ENCODE measurements at regions not wholly inside any gene's neighbourhood (a gene's known extent, or its start where the extent isn't known, plus 50 kb on each side); places are given as distances from the start of the nearest gene placed in this dataset.

- Histone ChIP-seq H3K4me1 (ENCODE audit: insufficient read depth, low read length) (no peaks in the 10 kb centered on the region), H3K4me3 (ENCODE audit: insufficient read depth, low read length) (no peak overlapping the region), H3K27me3 (ENCODE audit: insufficient read depth, low read length) (no peaks in the 10 kb centered on the region), H4K20me1 (ENCODE audit: insufficient read depth, low read length) (no peaks in the 10 kb centered on the region), H3K4me2 (ENCODE audit: insufficient read depth, low read length) (no peak overlapping the region), H3K9me3 (ENCODE audit: low read depth, low read length) (peaks cover 4% of the 10 kb centered on the region), H3K79me2 (ENCODE audit: insufficient read depth, low read length) (no peaks in the 10 kb centered on the region), H2AFZ (ENCODE audit: low read length) (no peak overlapping the region), H3K27ac (ENCODE audit: low read depth, low read length) (no peak overlapping the region), H3K36me3 (ENCODE audit: insufficient read depth, low read length) (no peaks in the 10 kb centered on the region)
- no peak for DNase-seq (ENCODE audit: insufficient read length, low spot score, missing footprints)
- TF ChIP-seq CTCF (IDR thresholded peaks at IDR 0.05; ENCODE audit: extremely low read depth, low read depth, low read length), result no peak
These were observed 260.0 kb downstream of the EBLN2 start for GRCh38 chr3:73321286-73321999.

GRCh38 chr3:73324203-73325155 lies 263.0 kb downstream of the EBLN2 start:
- Histone ChIP-seq H3K79me2 (ENCODE audit: insufficient read depth, low read length) (no peaks in the 10 kb centered on the region), H3K36me3 (ENCODE audit: insufficient read depth, low read length) (no peaks in the 10 kb centered on the region), H3K27me3 (ENCODE audit: insufficient read depth, low read length) (peaks cover 3% of the 10 kb centered on the region), H3K4me1 (ENCODE audit: insufficient read depth, low read length) (no peaks in the 10 kb centered on the region), H3K4me3 (ENCODE audit: insufficient read depth, low read length) (no peak overlapping the region), H3K4me2 (ENCODE audit: insufficient read depth, low read length) (no peak overlapping the region), H3K27ac (ENCODE audit: low read depth, low read length) (no peak overlapping the region), H4K20me1 (ENCODE audit: insufficient read depth, low read length) (no peaks in the 10 kb centered on the region), H3K9me3 (ENCODE audit: low read depth, low read length) (peaks cover 4% of the 10 kb centered on the region), H2AFZ (ENCODE audit: low read length) (no peak overlapping the region)
- DNase-seq (ENCODE audit: insufficient read length, low spot score, missing footprints), result no peak
- no peak for TF ChIP-seq CTCF (IDR thresholded peaks at IDR 0.05; ENCODE audit: extremely low read depth, low read depth, low read length)

- H3K27ac ChIP-seq (ENCODE audit: low read depth, low read length), result no peak overlapping the region
- H3K27me3 ChIP-seq (ENCODE audit: insufficient read depth, low read length), result peaks cover 3% of the 10 kb centered on the region
- no peak overlapping the region for H2AFZ ChIP-seq (ENCODE audit: low read length)
- no peaks in the 10 kb centered on the region for H3K4me1 ChIP-seq (ENCODE audit: insufficient read depth, low read length)
- no peak overlapping the region for H3K4me3 ChIP-seq (ENCODE audit: insufficient read depth, low read length)
- H3K9me3 ChIP-seq (ENCODE audit: low read depth, low read length), result peaks cover 4% of the 10 kb centered on the region
- no peak for TF ChIP-seq CTCF (IDR thresholded peaks at IDR 0.05; ENCODE audit: extremely low read depth, low read depth, low read length)
- no peaks in the 10 kb centered on the region for H3K36me3 ChIP-seq (ENCODE audit: insufficient read depth, low read length)
- no peak overlapping the region for H3K4me2 ChIP-seq (ENCODE audit: insufficient read depth, low read length)
- no peaks in the 10 kb centered on the region for H4K20me1 ChIP-seq (ENCODE audit: insufficient read depth, low read length)
- no peak for DNase-seq (ENCODE audit: insufficient read length, low spot score, missing footprints)
- no peaks in the 10 kb centered on the region for H3K79me2 ChIP-seq (ENCODE audit: insufficient read depth, low read length)
These were observed 264.9 kb downstream of the EBLN2 start for GRCh38 chr3:73326396-73326795.

GRCh38 chr3:73327052-73327451 lies 265.6 kb downstream of the EBLN2 start:
- DNase-seq (ENCODE audit: insufficient read length, low spot score, missing footprints), result no peak
- H3K27ac ChIP-seq (ENCODE audit: low read depth, low read length), result no peak overlapping the region
- no peak overlapping the region for H3K4me3 ChIP-seq (ENCODE audit: insufficient read depth, low read length)
- no peaks in the 10 kb centered on the region for H3K79me2 ChIP-seq (ENCODE audit: insufficient read depth, low read length)
- no peak overlapping the region for H2AFZ ChIP-seq (ENCODE audit: low read length)
- TF ChIP-seq CTCF (IDR thresholded peaks at IDR 0.05; ENCODE audit: extremely low read depth, low read depth, low read length), result no peak
- H4K20me1 ChIP-seq (ENCODE audit: insufficient read depth, low read length), result no peaks in the 10 kb centered on the region
- no peaks in the 10 kb centered on the region for H3K36me3 ChIP-seq (ENCODE audit: insufficient read depth, low read length)
- H3K4me1 ChIP-seq (ENCODE audit: insufficient read depth, low read length), result no peaks in the 10 kb centered on the region
- H3K27me3 ChIP-seq (ENCODE audit: insufficient read depth, low read length), result peaks cover 3% of the 10 kb centered on the region
- peaks cover 4% of the 10 kb centered on the region for H3K9me3 ChIP-seq (ENCODE audit: low read depth, low read length)
- H3K4me2 ChIP-seq (ENCODE audit: insufficient read depth, low read length), result no peak overlapping the region
